ENCODE measurements at regions not wholly inside any gene's neighbourhood (a gene's known extent, or its start where the extent isn't known, plus 50 kb on each side); places are given as distances from the start of the nearest gene placed in this dataset.

GRCh38 chr6:156674197-156674596 lies 103.0 kb upstream of the ARID1B start:
- TF ChIP-seq CTCF (IDR thresholded peaks at IDR 0.05): no peak
- TF ChIP-seq POLR2A (IDR thresholded peaks at IDR 0.05; ENCODE audit: low read length): no peak
- TF ChIP-seq CBX8 (IDR thresholded peaks at IDR 0.05): no peak
- no peak for TF ChIP-seq ELK1 (IDR thresholded peaks at IDR 0.05; ENCODE audit: low read depth, low read length)
- TF ChIP-seq ZSCAN20 (CRISPR knock-in tag; IDR thresholded peaks at IDR 0.05): no peak
- no peak for TF ChIP-seq USF2 (IDR thresholded peaks at IDR 0.05)
- TF ChIP-seq MAFK (IDR thresholded peaks at IDR 0.05; ENCODE audit: partially characterized antibody): no peak
- TF ChIP-seq EP300 (IDR thresholded peaks at IDR 0.05): no peak
- no peak for TF ChIP-seq JUN (IDR thresholded peaks at IDR 0.05)
- TF ChIP-seq MAX (IDR thresholded peaks at IDR 0.05): no peak
- TF ChIP-seq SMC3 (IDR thresholded peaks at IDR 0.05): no peak
- no peak for TF ChIP-seq MAZ (IDR thresholded peaks at IDR 0.05; ENCODE audit: borderline replicate concordance, low read depth, low read length)
- TF ChIP-seq POLR2AphosphoS2 (conservative IDR thresholded peaks at IDR 0.05; ENCODE audit: low read length): no peak

Measured in A549 (cell line).